KOPT-K1 (cell line): ENCODE measurements at regions not wholly inside any gene's neighbourhood (a gene's known extent, or its start where the extent isn't known, plus 50 kb on each side); places are given as distances from the start of the nearest gene placed in this dataset.
"Not testable (repeated sequence)": the region's sequence is repeated elsewhere in the genome, so short reads cannot be mapped to it uniquely, and the experiment has no call there.

ENCODE experiments used
- H3K27ac ChIP-seq: fragments of 200-600 bp; sonication (generic); 2 replicates; pipeline ENCODE4 v1.5.1; 2016; ENCODE audit warnings: antibody characterized with exemption, mild to moderate bottlenecking, low read depth, low read length; ENCODE audit not compliant: poor library complexity, severe bottlenecking
- H3K36me3 ChIP-seq: fragments of 200-600 bp; sonication (generic); 2 replicates; pipeline ENCODE4 v1.5.1; 2017; ENCODE audit warnings: antibody characterized with exemption, mild to moderate bottlenecking, low read length, moderate library complexity; ENCODE audit not compliant: insufficient read depth
- H3K9me3 ChIP-seq: fragments of 200-600 bp; sonication (generic); 2 replicates; pipeline ENCODE4 v1.5.1; 2017; ENCODE audit warnings: antibody characterized with exemption, low read length, mild to moderate bottlenecking; ENCODE audit not compliant: insufficient read depth, poor library complexity, severe bottlenecking

GRCh38 chr1:188594542-188595235 lies 1765.9 kb downstream of the PLA2G4A start:
- H3K36me3 ChIP-seq, result no peaks in the 10 kb centered on the region
- no peaks in the 10 kb centered on the region for H3K9me3 ChIP-seq
- no peak overlapping the region for H3K27ac ChIP-seq

DNA sequence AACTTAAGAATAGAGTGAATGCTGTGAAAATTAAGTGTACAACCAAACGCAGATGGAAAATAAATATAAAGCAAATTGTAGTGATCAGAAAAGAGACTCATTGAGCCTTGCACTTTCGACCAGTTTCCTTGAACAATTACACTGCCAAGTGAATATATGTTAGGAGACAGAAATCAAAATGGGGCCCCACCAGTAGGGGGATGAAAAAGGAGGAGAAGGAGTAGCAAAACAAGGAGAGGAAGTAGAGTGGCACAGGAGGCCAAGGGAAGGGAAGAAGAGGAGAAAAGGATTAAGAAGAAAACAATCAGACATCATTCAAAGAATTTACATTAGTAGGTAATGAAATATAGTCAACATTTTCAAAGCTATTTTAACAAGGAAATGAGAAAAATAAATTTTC lies 1770.6 kb downstream of the PLA2G4A start:
- no peaks in the 10 kb centered on the region for H3K36me3 ChIP-seq
- no peaks in the 10 kb centered on the region for H3K9me3 ChIP-seq
- no peak overlapping the region for H3K27ac ChIP-seq

GRCh38 chr1:188611432-188611831 lies 1782.7 kb downstream of the PLA2G4A start:
- Histone ChIP-seq H3K27ac (no peak overlapping the region), H3K9me3 (no peaks in the 10 kb centered on the region), H3K36me3 (no peaks in the 10 kb centered on the region)

DNA sequence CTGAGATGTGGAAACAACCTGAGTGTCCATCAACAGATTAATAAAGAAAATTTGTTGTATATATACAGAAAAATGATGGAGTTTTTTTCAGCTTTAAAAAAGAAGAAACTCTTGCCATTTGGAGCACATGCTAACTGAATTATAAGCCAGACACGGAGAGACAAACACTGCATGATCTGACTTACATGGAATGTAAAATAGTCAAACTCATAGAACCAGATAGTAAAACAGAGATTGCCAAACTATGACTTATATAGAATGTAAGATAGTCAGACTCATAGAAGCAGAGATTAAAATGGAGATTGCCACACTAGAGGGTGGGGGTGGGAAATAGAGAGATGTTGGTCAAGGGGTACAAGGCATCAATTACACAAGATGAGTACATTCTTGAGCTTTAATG lies 1786.6 kb downstream of the PLA2G4A start:
- Histone ChIP-seq H3K27ac (no peak overlapping the region), H3K36me3 (no peaks in the 10 kb centered on the region), H3K9me3 (no peaks in the 10 kb centered on the region)

DNA sequence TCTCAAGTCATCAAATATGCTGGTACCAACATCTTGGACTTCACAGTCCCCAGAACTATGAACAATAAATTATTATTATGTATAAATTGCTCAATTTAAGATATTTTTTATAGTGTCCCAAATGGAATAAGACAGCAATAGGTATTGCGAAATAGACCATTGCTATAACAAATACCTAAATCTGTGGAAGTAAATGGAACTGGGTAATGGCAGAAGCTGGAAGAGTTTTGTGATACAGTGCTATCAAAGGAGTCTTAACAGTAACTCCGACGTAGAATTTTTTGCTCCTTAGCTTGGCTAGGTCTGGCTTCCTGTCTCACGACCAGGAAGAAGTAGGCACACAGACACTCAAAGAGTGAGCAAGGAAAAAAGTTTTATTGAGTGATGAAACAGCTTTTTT lies 1791.5 kb downstream of the PLA2G4A start:
- Histone ChIP-seq H3K36me3 (no peaks in the 10 kb centered on the region), H3K9me3 (no peaks in the 10 kb centered on the region), H3K27ac (no peak overlapping the region)

- Histone ChIP-seq H3K36me3 (no peaks in the 10 kb centered on the region), H3K9me3 (no peaks in the 10 kb centered on the region), H3K27ac (no peak overlapping the region)
Observed at GRCh38 chr1:188641566-188642211, 1812.9 kb downstream of the PLA2G4A start.

- Histone ChIP-seq H3K36me3 (no peaks in the 10 kb centered on the region), H3K9me3 (no peaks in the 10 kb centered on the region), H3K27ac (no peak overlapping the region)
Observed at GRCh38 chr1:188642704-188643103, 1814.0 kb downstream of the PLA2G4A start.

DNA sequence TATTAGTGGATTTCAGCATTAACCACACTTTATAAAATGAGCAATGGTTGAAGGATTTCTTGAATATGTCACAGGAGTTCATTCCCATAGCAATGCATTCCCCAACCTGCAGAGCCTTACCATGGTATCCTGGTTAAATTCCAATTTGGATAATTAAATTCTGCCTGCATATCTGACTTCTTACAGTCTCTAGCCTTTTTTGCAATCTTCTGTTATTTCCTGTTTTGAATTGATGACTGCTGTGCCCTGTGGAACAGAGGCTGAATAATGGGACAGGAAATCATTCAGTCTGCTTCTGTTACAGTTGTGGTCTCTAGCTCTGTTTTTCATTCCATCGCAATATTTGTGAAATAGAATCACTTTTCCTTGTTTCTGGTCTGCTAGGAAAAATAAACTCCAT lies 1823.9 kb downstream of the PLA2G4A start:
- Histone ChIP-seq H3K27ac (no peak overlapping the region), H3K9me3 (no peaks in the 10 kb centered on the region), H3K36me3 (no peaks in the 10 kb centered on the region)

DNA sequence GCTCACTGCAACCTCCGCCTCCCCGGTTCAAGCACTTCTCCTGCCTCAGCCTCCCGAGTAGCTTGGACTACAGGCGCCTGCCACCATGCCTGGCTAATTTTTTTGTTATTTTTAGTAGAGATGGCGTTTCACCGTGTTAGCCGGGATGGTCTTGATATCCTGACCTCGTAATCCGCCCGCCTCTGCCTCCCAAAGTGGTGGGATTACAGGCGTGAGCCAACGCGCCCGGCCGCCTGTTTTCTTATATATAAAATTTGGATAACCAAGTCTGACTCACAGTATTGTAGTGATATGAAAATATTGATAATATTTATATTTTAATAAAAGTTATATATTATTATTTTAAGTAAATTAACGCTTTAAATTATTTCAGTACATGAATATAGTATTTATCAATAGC lies 1821.7 kb downstream of the BRINP3 start:
- not testable (repeated sequence) for H3K9me3 ChIP-seq, H3K36me3 ChIP-seq, H3K27ac ChIP-seq

DNA sequence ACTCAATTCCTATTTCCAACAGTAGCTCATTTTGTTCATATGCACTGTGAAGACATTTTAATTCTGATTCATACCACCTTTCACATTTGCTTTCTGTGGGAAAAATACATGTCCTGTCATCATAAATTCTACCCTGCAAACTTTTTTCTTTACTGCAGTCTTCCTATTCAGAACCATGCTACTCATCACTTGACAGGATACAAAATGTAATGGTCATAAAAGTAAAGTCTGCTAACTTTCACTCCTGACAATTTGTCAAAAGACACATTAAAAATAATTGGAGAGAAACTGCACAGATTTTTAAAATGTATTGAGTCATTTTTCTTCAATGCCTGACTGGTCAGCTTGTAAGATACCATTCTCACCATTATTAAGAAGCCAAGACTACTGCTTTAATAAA lies 1817.1 kb downstream of the BRINP3 start:
- Histone ChIP-seq H3K9me3 (no peaks in the 10 kb centered on the region), H3K27ac (no peak overlapping the region), H3K36me3 (no peaks in the 10 kb centered on the region)

DNA sequence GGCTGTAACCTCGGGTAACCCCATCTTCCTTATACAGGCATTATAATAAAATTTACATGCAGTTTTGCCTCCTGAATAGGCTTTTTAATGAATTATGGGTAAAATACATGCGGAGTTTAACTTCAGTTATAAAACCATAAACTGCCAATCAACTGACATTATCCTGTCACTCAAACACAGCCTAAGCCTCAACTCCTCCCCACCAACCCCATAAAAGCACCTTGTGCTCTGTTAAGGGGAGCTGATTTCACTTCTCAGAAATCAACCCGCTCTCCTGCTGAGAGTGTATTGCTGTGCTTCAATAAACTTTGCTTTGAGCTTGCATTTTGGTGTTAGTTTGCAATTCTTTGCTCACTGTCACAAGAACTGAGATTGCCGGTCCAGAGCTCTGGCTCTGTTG lies 1812.2 kb downstream of the BRINP3 start:
- H3K27ac ChIP-seq, result no peak overlapping the region
- no peaks in the 10 kb centered on the region for H3K36me3 ChIP-seq
- H3K9me3 ChIP-seq, result no peaks in the 10 kb centered on the region

DNA sequence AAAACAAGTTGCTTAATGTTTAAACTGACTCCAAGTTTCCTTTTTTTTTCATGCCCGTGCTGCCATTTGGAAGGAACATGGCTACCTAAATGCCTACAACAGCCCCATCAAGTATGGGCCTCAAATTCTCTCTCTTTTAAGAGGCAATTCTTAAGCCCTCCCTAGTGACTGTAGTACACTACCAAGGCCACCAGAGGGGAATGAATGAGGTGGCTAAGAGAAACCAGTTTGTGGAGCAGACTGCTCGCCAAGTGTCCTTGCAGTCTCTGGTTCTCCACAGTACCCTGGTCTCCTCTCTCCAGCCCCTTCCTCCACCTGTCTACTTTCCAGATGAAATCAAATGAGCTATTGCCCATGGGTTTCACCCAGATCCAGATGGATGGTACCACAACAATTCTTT lies 1809.6 kb downstream of the BRINP3 start:
- no peaks in the 10 kb centered on the region for H3K9me3 ChIP-seq
- no peak overlapping the region for H3K27ac ChIP-seq
- H3K36me3 ChIP-seq, result no peaks in the 10 kb centered on the region

DNA sequence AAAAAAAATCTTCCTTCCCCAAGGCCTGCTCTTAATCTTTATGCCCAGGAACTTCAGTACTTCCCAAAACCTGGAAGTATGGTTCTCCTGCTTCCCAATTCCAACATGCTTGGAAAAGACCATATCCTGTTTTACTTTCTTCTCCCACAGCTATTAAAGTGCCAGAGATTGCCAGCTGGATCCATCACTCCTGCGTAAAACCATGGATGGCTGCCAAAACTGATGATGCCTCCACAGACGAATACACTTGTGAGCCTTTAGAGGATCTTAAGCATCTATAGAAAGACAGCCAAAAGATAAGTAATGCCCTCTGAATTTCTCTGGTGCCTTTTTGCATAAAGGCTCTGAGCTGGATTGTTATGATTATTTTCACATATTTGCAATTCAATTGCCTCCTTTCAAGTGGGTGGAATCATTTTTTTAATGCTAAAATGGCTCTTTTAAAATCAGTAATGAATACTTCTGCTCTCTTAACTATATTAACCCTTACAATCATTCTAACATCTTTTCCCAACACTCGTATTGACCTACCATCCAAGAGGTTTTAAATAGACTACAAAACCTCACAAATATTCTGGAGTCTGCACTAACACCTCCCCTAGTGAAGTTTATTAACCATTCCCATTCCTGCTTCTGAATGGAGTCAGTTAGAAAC lies 1807.8 kb downstream of the BRINP3 start:
- no peaks in the 10 kb centered on the region for H3K9me3 ChIP-seq
- H3K27ac ChIP-seq, result no peak overlapping the region
- no peaks in the 10 kb centered on the region for H3K36me3 ChIP-seq

DNA sequence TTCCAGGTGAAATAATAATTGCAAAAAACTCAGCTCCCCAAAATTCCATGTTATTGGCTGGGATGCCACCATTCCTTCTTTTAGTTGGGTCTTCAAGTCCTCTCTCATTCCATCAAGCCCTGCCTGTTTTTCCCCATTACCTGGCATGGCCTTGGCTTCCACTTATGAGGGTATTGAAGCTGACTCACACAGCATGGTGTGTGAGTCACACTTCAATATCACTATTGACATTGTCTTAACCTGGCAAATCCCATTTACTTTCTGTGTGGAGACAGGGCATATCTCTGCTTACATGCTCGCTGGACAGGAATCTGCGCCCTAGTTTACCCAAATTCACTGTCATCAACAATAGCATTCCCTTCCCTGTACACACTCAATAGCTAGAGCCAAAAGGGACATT lies 1806.8 kb downstream of the BRINP3 start:
- Histone ChIP-seq H3K9me3 (no peaks in the 10 kb centered on the region), H3K27ac (no peak overlapping the region), H3K36me3 (no peaks in the 10 kb centered on the region)

- Histone ChIP-seq H3K9me3 (no peaks in the 10 kb centered on the region), H3K27ac (no peak overlapping the region), H3K36me3 (no peaks in the 10 kb centered on the region)
Observed at GRCh38 chr1:188672153-188672552, 1805.5 kb downstream of the BRINP3 start.

DNA sequence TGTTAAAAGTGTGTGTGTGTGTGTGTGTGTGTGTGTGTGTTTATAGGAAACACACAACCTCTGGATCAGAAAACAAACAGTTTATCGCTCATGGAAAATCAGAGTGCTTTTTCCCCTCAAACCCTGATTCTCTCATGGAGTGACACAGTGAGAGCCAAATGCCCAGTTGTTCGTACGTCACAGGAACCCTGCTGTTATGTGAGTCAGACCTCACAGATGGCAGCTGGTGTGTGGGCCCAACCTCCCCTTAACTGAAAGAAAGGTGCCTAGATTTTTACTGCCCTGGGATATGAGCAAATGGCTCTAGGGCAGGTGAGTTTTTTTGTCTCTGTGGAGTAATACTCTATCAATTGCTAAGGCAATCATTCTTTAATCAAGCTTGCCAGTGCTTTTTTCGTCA lies 1788.1 kb downstream of the BRINP3 start:
- Histone ChIP-seq H3K36me3 (no peaks in the 10 kb centered on the region), H3K27ac (no peak overlapping the region), H3K9me3 (no peaks in the 10 kb centered on the region)
